Stimulated activated CD4-positive, alpha-beta T cell treated with anti-CD3 and anti-CD28 coated beads, Interleukin-15, amount 100 ng/mL, for 24 hours (primary cell): ENCODE measurements at regions not wholly inside any gene's neighbourhood (a gene's known extent, or its start where the extent isn't known, plus 50 kb on each side); places are given as distances from the start of the nearest gene placed in this dataset.
"Not testable (repeated sequence)": the region's sequence is repeated elsewhere in the genome, so short reads cannot be mapped to it uniquely, and the experiment has no call there.

Source experiments
- DNase-seq: peaks from one replicate; pipeline ENCODE4 v3.0.0-alpha.2; 2020

GRCh38 chr6:71056656-71057055 is 99.8 kb upstream of the B3GAT2 start:
- no peak for DNase-seq

GRCh38 chr6:71066153-71066552 is 109.3 kb upstream of the B3GAT2 start:
- DNase-seq, result no peak

GRCh38 chr6:71067816-71068215 is 111.0 kb upstream of the B3GAT2 start:
- no peak for DNase-seq

- DNase-seq, result no peak
These were observed 115.6 kb upstream of the B3GAT2 start for GRCh38 chr6:71072508-71072907.

- DNase-seq, result no peak
These were observed 120.8 kb upstream of the B3GAT2 start for GRCh38 chr6:71077655-71078054.

GRCh38 chr6:71079677-71080076 is 122.8 kb upstream of the B3GAT2 start:
- DNase-seq, result no peak

- DNase-seq, result no peak
These were observed 123.3 kb upstream of the B3GAT2 start for GRCh38 chr6:71080133-71080532.

- no peak for DNase-seq
These were observed 124.0 kb upstream of the B3GAT2 start for GRCh38 chr6:71080826-71081225.

GRCh38 chr6:71082033-71082650 is 125.3 kb upstream of the B3GAT2 start:
- no peak for DNase-seq

- DNase-seq, result no peak
These were observed 126.5 kb upstream of the B3GAT2 start for GRCh38 chr6:71083308-71083820.

GRCh38 chr6:71088166-71088565 is 131.3 kb upstream of the B3GAT2 start:
- DNase-seq, result no peak

GRCh38 chr6:71090217-71090616 is 133.4 kb upstream of the B3GAT2 start:
- DNase-seq, result no peak

GRCh38 chr6:71091167-71091566 is 134.3 kb upstream of the B3GAT2 start:
- DNase-seq, result no peak

- DNase-seq, result no peak
These were observed 135.1 kb upstream of the B3GAT2 start for GRCh38 chr6:71091956-71092355.

- DNase-seq, result not testable (repeated sequence)
These were observed 140.4 kb upstream of the B3GAT2 start for GRCh38 chr6:71097264-71097663.

- DNase-seq, result no peak
These were observed 142.8 kb upstream of the B3GAT2 start for GRCh38 chr6:71099649-71100048.

- no peak for DNase-seq
These were observed 146.3 kb upstream of the B3GAT2 start for GRCh38 chr6:71103130-71103529.

GRCh38 chr6:71103641-71104040 is 146.8 kb upstream of the B3GAT2 start:
- DNase-seq, result no peak

- DNase-seq, result no peak
These were observed 149.4 kb upstream of the B3GAT2 start for GRCh38 chr6:71106276-71106675.

- no peak for DNase-seq
These were observed 151.1 kb upstream of the B3GAT2 start for GRCh38 chr6:71107911-71108420.

- DNase-seq, result no peak
These were observed 157.7 kb upstream of the B3GAT2 start for GRCh38 chr6:71114544-71114943.

- DNase-seq, result no peak
These were observed 158.1 kb upstream of the B3GAT2 start for GRCh38 chr6:71114986-71115385.

- no peak for DNase-seq
These were observed 162.7 kb upstream of the B3GAT2 start for GRCh38 chr6:71119560-71119959.

- DNase-seq, result no peak
These were observed 165.6 kb upstream of the OGFRL1 start for GRCh38 chr6:71123051-71123450.

GRCh38 chr6:71124340-71124739 is 164.3 kb upstream of the OGFRL1 start:
- DNase-seq, result no peak
